Esophagus (tissue), 2 donors: ENCODE measurements at regions not wholly inside any gene's neighbourhood (a gene's known extent, or its start where the extent isn't known, plus 50 kb on each side); places are given as distances from the start of the nearest gene placed in this dataset.
"Not testable (repeated sequence)": the region's sequence is repeated elsewhere in the genome, so short reads cannot be mapped to it uniquely, and the experiment has no call there.

ENCODE experiments used
- H3K27ac ChIP-seq, 2 donors: one replicate each; pipeline ENCODE4 v1.5.1; 2013; ENCODE audit warnings: low read depth in 2 of 2, mild to moderate bottlenecking in 2 of 2, inconsistent platforms in 1 of 2, low read length in 1 of 2, moderate library complexity in 1 of 2
- H3K27me3 ChIP-seq, 2 donors: one replicate each; pipeline ENCODE4 v1.6.1; 2013; ENCODE audit warnings: low read length in 2 of 2, control low read depth in 1 of 2, mild to moderate bottlenecking in 1 of 2; ENCODE audit not compliant: insufficient read depth in 2 of 2, control insufficient read depth in 1 of 2
- H3K36me3 ChIP-seq, 2 donors: one replicate each; pipeline ENCODE4 v1.6.1; 2013; ENCODE audit warnings: low read length in 1 of 2; ENCODE audit not compliant: control insufficient read depth in 2 of 2, insufficient read depth in 2 of 2
- H3K4me1 ChIP-seq, 2 donors: one replicate each; pipeline ENCODE4 v1.6.1; 2013; ENCODE audit warnings: low read length in 1 of 2; ENCODE audit not compliant: control insufficient read depth in 2 of 2, insufficient read depth in 2 of 2
- H3K4me3 ChIP-seq, 2 donors: one replicate each; pipeline ENCODE4 v1.5.1; 2013; ENCODE audit warnings: low read length in 2 of 2, mild to moderate bottlenecking in 2 of 2, low read depth in 1 of 2, moderate library complexity in 1 of 2
- H3K9me3 ChIP-seq, 2 donors: one replicate each; pipeline ENCODE4 v1.6.1; 2013; ENCODE audit warnings: mild to moderate bottlenecking in 2 of 2, low read depth in 1 of 2, low read length in 1 of 2, moderate library complexity in 1 of 2; ENCODE audit not compliant: control insufficient read depth in 2 of 2, insufficient read depth in 1 of 2
- WGBS, 2 donors: extraction: QIAGEN DNeasy Blood & Tissue Kit; methylation state at CpG; one replicate each; pipeline ENCODE4 v1.1.7; 2013; 5-methylcytosine and 5-hydroxymethylcytosine counted together
- donor health status: healthy with polysubstance abuse.
- donor health status: Bipolar disorder and iron deficiency.

DNA sequence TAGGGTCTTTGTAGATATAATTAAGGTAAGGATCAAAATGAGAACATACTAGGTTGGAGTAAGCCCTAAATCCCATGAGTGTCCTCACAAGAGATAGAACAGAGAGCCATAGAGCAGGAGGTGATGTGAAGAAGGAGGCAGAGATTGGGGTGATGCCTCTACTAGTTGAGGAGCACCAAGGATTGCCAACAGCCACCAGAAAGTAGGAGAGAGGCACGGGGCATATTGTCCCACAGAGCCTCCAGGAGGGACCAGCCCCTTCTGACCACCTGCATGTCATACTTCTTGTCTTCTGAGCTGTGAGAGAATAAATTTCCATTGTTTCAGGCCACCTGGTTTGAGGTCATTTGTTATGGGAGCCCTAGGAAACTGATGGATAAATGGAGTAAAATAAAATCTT lies 363.3 kb downstream of the RPS6KC1 start:
- WGBS, 2 donors, result 67 to 76% methylated on average over 1 of the region's 1 CpG

GRCh38 chr1:213414911-213415310 lies 363.9 kb downstream of the RPS6KC1 start:
- 92 to 94% methylated on average over 2 of the region's 2 CpGs for WGBS, 2 donors
- H3K9me3 ChIP-seq, result peaks cover 0 to 2% of the 10 kb centered on the region in 2 donors
- H3K4me3 ChIP-seq, result no peak overlapping the region
- H3K27me3 ChIP-seq, result no peaks in the 10 kb centered on the region
- H3K27ac ChIP-seq, result no peak overlapping the region
- no peaks in the 10 kb centered on the region for H3K36me3 ChIP-seq
- H3K4me1 ChIP-seq, result no peaks in the 10 kb centered on the region

More for the DNA sequence above, 363.3 kb downstream of the RPS6KC1 start:
- Histone ChIP-seq H3K4me3 (no peak overlapping the region), H3K4me1 (no peaks in the 10 kb centered on the region), H3K27ac (no peak overlapping the region), H3K36me3 (no peaks in the 10 kb centered on the region), H3K9me3 (peaks cover 0 to 2% of the 10 kb centered on the region in 2 donors), H3K27me3 (no peaks in the 10 kb centered on the region)

GRCh38 chr1:213415691-213416380 lies 364.8 kb downstream of the RPS6KC1 start:
- Histone ChIP-seq H3K9me3 (no peaks in the 10 kb centered on the region), H3K27ac (no peak overlapping the region), H3K27me3 (no peaks in the 10 kb centered on the region), H3K4me3 (no peak overlapping the region), H3K4me1 (no peaks in the 10 kb centered on the region), H3K36me3 (no peaks in the 10 kb centered on the region)
- WGBS, 2 donors, result 73 to 75% methylated on average over 10 of the region's 10 CpGs

GRCh38 chr1:213416461-213417224 lies 365.6 kb downstream of the RPS6KC1 start:
- H3K9me3 ChIP-seq, result no peaks in the 10 kb centered on the region
- no peaks in the 10 kb centered on the region for H3K27me3 ChIP-seq
- no peaks in the 10 kb centered on the region for H3K4me1 ChIP-seq
- 75 to 84% methylated on average over 17 of the region's 17 CpGs for WGBS, 2 donors
- H3K27ac ChIP-seq, result no peak overlapping the region
- H3K36me3 ChIP-seq, result no peaks in the 10 kb centered on the region
- H3K4me3 ChIP-seq, result no peak overlapping the region

GRCh38 chr1:213417225-213417820 lies 366.3 kb downstream of the RPS6KC1 start:
- Histone ChIP-seq H3K36me3 (no peaks in the 10 kb centered on the region), H3K27me3 (no peaks in the 10 kb centered on the region), H3K4me1 (no peaks in the 10 kb centered on the region), H3K9me3 (no peaks in the 10 kb centered on the region), H3K27ac (no peak overlapping the region), H3K4me3 (no peak overlapping the region)
- WGBS, 2 donors, result 85 to 89% methylated on average over 14 of the region's 14 CpGs

DNA sequence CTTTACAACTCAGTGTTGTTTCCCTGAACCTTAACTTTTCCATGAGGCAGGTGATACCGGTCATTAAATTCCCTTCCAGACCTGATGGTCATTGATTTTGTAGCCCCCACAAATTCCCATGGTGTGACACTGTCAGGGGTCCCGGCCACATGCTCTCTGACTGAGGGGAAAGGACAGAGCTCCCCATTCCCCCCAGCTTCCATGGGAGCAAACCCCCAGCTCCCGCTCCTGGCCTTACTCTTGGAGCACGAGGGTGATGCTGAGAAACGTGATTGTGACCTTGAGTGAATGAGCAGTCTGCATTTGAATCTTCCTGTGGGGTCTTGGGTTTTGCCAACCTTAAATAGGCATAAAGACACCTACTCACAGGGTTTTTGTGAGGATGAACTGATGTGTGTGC lies 366.8 kb downstream of the RPS6KC1 start:
- no peaks in the 10 kb centered on the region for H3K9me3 ChIP-seq
- H3K27me3 ChIP-seq, result no peaks in the 10 kb centered on the region
- WGBS, 2 donors, result 83 to 85% methylated on average over 5 of the region's 5 CpGs
- H3K36me3 ChIP-seq, result no peaks in the 10 kb centered on the region
- H3K4me3 ChIP-seq, result no peak overlapping the region
- H3K27ac ChIP-seq, result no peak overlapping the region
- H3K4me1 ChIP-seq, result no peaks in the 10 kb centered on the region

GRCh38 chr1:213418268-213419071 lies 367.4 kb downstream of the RPS6KC1 start:
- H3K27me3 ChIP-seq, result no peaks in the 10 kb centered on the region
- WGBS, 2 donors, result 61 to 63% methylated on average over 19 of the region's 19 CpGs
- no peak overlapping the region for H3K4me3 ChIP-seq
- no peaks in the 10 kb centered on the region for H3K4me1 ChIP-seq
- H3K27ac ChIP-seq, result no peak overlapping the region
- no peaks in the 10 kb centered on the region for H3K36me3 ChIP-seq
- no peaks in the 10 kb centered on the region for H3K9me3 ChIP-seq

DNA sequence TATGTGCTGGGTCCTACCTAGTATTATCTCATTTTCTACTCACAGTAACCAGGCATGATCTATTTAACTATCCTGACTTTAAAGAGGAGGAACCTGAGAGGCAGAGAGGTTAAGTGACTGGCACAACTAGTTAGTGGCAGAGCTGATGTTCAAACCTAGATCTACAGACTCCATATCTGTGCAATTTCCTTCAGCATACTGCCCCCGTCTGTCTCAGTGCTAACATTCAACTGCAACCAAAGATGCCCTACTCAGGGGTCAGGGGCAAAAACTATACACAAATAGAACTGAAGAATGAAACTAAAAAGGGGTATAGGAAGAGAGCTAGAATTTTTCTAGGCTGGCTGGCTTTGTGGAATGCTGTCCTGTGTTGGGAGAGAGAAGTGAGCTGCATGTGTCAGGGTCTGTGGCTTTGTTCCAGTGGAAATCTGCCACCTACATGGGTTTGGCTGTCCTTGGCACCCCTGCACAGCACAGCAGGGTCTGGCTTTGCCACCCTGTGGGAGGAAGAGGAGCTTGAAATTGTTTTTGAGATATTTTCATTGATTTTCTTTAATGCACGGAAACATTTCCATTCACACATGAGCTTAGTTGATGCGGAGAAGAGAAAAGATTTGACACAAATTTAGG lies 368.5 kb downstream of the RPS6KC1 start:
- H3K27me3 ChIP-seq, result no peaks in the 10 kb centered on the region
- no peaks in the 10 kb centered on the region for H3K9me3 ChIP-seq
- H3K4me1 ChIP-seq, result no peaks in the 10 kb centered on the region
- 87 to 90% methylated on average over 3 of the region's 3 CpGs for WGBS, 2 donors
- H3K27ac ChIP-seq, result no peak overlapping the region
- no peaks in the 10 kb centered on the region for H3K36me3 ChIP-seq
- H3K4me3 ChIP-seq, result no peak overlapping the region

GRCh38 chr1:213421178-213421577 lies 370.1 kb downstream of the RPS6KC1 start:
- H3K4me3 ChIP-seq, H3K9me3 ChIP-seq: not testable (repeated sequence)
- 92% methylated on average over 7 of the region's 7 CpGs for WGBS, 2 donors

More at GRCh38 chr1:213421178-213421577, 370.1 kb downstream of the RPS6KC1 start:
- not testable (repeated sequence) for H3K27me3 ChIP-seq, H3K27ac ChIP-seq, H3K4me1 ChIP-seq, H3K36me3 ChIP-seq
